CD4-positive, alpha-beta T cell treated with Interleukin-15 for 4 hours (primary cell): ENCODE measurements at regions not wholly inside any gene's neighbourhood (a gene's known extent, or its start where the extent isn't known, plus 50 kb on each side); places are given as distances from the start of the nearest gene placed in this dataset.

Experiments
- DNase-seq: peaks from one replicate; pipeline ENCODE4 v3.0.0-alpha.2; 2020; ENCODE audit warnings: low spot score

DNA sequence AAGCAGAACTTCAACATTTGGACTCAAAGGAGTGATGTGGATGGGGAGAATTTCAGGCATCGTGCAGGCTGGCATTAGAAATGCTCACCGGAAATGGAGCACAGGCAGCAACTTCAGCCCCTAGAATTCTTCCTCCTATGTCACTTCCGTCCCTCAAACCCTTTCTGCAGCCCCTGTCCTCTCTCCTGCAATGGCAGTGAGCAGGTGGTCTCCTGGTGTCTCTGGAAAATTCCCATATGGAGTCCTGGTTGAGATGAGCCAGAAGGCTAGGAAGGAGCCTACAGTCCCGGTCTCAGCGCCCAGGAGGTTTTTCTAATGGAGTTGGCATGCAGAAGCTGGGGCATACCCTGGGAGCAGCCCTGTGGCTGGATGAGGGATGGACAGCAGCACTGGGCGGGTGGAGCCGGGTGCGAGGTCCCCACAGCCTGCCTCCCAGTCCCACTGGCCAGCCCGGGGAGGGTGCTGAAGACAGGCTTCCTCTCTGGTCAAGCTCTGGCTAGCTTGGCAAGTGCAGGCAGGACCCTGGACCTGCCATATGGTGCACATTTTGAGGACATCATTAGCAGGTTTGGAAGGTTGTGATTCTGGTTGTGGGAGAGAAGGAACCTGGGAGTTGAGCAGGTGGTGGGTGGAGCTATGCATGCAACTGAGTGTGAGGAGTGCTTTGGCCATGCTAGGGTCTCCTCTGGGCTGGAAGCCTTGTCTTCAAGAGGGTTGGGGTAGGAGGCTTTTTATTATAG, 59.8 kb upstream of the B3GAT1 start:
- no peak for DNase-seq

- DNase-seq: no peak
These were observed 59.2 kb upstream of the B3GAT1 start for GRCh38 chr11:134471087-134471715.

GRCh38 chr11:134470238-134470637, 58.2 kb upstream of the B3GAT1 start:
- no peak for DNase-seq

- DNase-seq: no peak
These were observed 57.6 kb upstream of the B3GAT1 start for GRCh38 chr11:134469627-134470026.

DNA sequence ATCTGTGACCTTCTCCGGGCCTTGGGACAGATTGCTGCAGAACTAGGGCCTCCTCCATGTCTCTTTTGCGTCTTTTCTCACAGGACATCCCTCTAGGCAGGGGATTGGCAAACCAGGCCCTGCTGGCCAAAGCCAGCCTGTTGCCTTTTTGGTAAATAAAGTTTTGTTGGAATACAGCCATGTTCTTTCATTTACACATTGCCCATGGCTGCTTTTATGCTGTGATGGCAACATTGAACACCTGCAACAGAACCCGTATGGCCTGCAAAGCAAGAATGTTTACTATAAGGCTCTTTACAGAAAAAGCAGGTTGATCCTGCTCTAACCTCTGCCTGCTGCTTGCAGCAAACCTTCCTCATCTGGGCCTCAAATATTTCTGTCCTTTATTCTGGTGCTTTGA, 56.8 kb upstream of the B3GAT1 start:
- no peak for DNase-seq

- no peak for DNase-seq
These were observed 56.1 kb upstream of the B3GAT1 start for GRCh38 chr11:134468081-134468668.

- no peak for DNase-seq
These were observed 54.8 kb upstream of the B3GAT1 start for GRCh38 chr11:134466610-134467567.

DNA sequence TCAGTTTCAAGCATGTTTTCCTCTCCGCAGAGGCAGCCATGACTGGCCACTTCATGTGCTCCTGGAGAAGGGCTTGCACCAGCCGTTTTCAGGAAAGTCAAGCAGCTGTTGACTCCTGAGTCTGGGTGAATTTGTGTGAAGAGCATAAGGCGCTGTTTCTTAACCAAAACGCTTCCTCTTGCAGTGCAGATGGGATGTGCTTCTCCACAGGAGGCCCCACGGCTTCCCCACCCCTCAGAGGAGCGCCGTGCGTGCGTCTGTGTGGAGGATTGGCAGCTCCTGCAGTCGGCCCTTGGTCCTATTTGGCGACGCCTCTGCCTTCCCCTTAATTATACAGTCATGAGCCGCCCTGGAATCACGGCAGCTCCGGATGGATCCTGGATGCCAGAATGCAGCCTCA, 54.1 kb upstream of the B3GAT1 start:
- DNase-seq: no peak

- no peak for DNase-seq
These were observed 53.1 kb upstream of the B3GAT1 start for GRCh38 chr11:134464981-134465730.

GRCh38 chr11:134464196-134464595, 52.2 kb upstream of the B3GAT1 start:
- no peak for DNase-seq

GRCh38 chr11:134463716-134464115, 51.7 kb upstream of the B3GAT1 start:
- no peak for DNase-seq
